Endothelial cell of umbilical vein (primary cell): ENCODE measurements at regions not wholly inside any gene's neighbourhood (a gene's known extent, or its start where the extent isn't known, plus 50 kb on each side); places are given as distances from the start of the nearest gene placed in this dataset.

Source experiments
- BruUV-seq: library from RNA; stranded (reverse); fragments of 400-500 nt; replicated peaks from 2 replicates; lab custom pipeline; 2021; lab: Mats Ljungman, UMichigan
- CTCF ChIA-PET: fragments of 300-600, 350-600 bp; sonication (Branson Sonifier 250); formaldehyde crosslinking; loops from one replicate; lab custom pipeline; 2021; ENCODE audit warnings: antibody characterized with exemption, inconsistent platforms; lab: Charles Lee
- POLR2A ChIA-PET: fragments of 300-600, 350-600 bp; sonication (Branson Sonifier 250); formaldehyde crosslinking; loops from one replicate; lab custom pipeline; 2021; ENCODE audit warnings: antibody characterized with exemption, inconsistent platforms; lab: Charles Lee
- DNase-seq: peaks from one replicate; pipeline ENCODE4 v3.0.0-alpha.2; 2011; ENCODE audit warnings: low read depth, low spot score
- FAIRE-seq: peaks from 2 replicates; lab custom pipeline; 2011; peaks lifted over from hg19 to GRCh38; lab: Jason Lieb, UNC
- H2AFZ ChIP-seq: 2 replicates; pipeline ENCODE4 v1.6.0; 2012; ENCODE audit warnings: low read depth, low read length, control low read depth, inconsistent platforms
- H3K27ac ChIP-seq: 2 replicates; pipeline ENCODE4 v1.5.1; 2011; ENCODE audit warnings: low read depth, mild to moderate bottlenecking, control low read depth, low read length, moderate library complexity; ENCODE audit not compliant: insufficient read depth
- H3K27me3 ChIP-seq, 2 experiments: 2 replicates each; pipeline versions ENCODE4 v1.6.0 to v1.6.1; 2011; ENCODE audit warnings: low read length in 2 of 2, mixed read lengths in 1 of 2; ENCODE audit not compliant: control insufficient read depth in 2 of 2, insufficient read depth in 2 of 2
- H3K36me3 ChIP-seq, 2 experiments: 2 replicates in 1 of 2; 3 replicates in 1 of 2; pipeline ENCODE4 v1.5.1; 2011; ENCODE audit warnings: low read length in 2 of 2, mild to moderate bottlenecking in 1 of 2, moderate library complexity in 1 of 2; ENCODE audit not compliant: control insufficient read depth in 2 of 2, insufficient read depth in 2 of 2; ENCODE audit errors: extremely low read depth in 1 of 2
- H3K4me1 ChIP-seq: 3 replicates; pipeline ENCODE4 v1.5.1; 2011; ENCODE audit warnings: mild to moderate bottlenecking, low read length; ENCODE audit not compliant: control insufficient read depth, insufficient read depth; ENCODE audit errors: extremely low read depth
- H3K4me2 ChIP-seq: 2 replicates; pipeline ENCODE4 v1.6.1; 2011; ENCODE audit warnings: low read length, control low read depth, mixed read lengths; ENCODE audit not compliant: insufficient read depth
- H3K4me3 ChIP-seq, 3 experiments: fragments of 200-600 bp in 1 of 3; sonication (generic), shearing (Covaris generic) in 1 of 3; replicated peaks in 1 of 3; 2 replicates each; pipeline ENCODE4 v1.5.1; 2011 to 2016; ENCODE audit warnings: control low read depth in 3 of 3, low read length in 3 of 3, mild to moderate bottlenecking in 2 of 3, inconsistent platforms in 1 of 3, low read depth in 1 of 3, moderate library complexity in 1 of 3; ENCODE audit not compliant: insufficient read depth in 1 of 3
- H3K79me2 ChIP-seq: 2 replicates; pipeline ENCODE4 v1.6.0; 2012; ENCODE audit warnings: low read length, inconsistent platforms; ENCODE audit not compliant: control insufficient read depth, insufficient read depth
- H3K9ac ChIP-seq: replicated peaks from 2 replicates; pipeline ENCODE3; 2011; ENCODE audit warnings: low read length, control low read depth; ENCODE audit not compliant: insufficient read depth; ENCODE audit errors: extremely low read depth
- H3K9me1 ChIP-seq: replicated peaks from 3 replicates; pipeline ENCODE4 v1.6.0; 2011; ENCODE audit warnings: mild to moderate bottlenecking, low read length; ENCODE audit not compliant: control insufficient read depth, insufficient read depth; ENCODE audit errors: extremely low read depth
- H3K9me3 ChIP-seq: replicated peaks from 2 replicates; pipeline ENCODE4 v1.5.1; 2012; ENCODE audit warnings: low read length, inconsistent platforms; ENCODE audit not compliant: control insufficient read depth, insufficient read depth
- H4K20me1 ChIP-seq: replicated peaks from 2 replicates; pipeline ENCODE3; 2011; ENCODE audit warnings: mild to moderate bottlenecking, low read length; ENCODE audit not compliant: control insufficient read depth, insufficient read depth; ENCODE audit errors: extremely low read depth
- EZH2 ChIP-seq: IDR thresholded peaks from 2 replicates; pipeline ENCODE4 v1.6.1; 2012; ENCODE audit warnings: borderline replicate concordance, low read depth, mild to moderate bottlenecking, moderate library complexity, low read length, inconsistent platforms; ENCODE audit not compliant: severe bottlenecking
- FOS ChIP-seq: IDR thresholded peaks from 2 replicates; pipeline ENCODE4 v1.6.1; 2011; ENCODE audit warnings: mild to moderate bottlenecking, low read length, moderate library complexity, borderline replicate concordance; ENCODE audit not compliant: insufficient read depth
- GATA2 ChIP-seq: IDR thresholded peaks from 2 replicates; pipeline ENCODE4 v1.7.0; 2011; ENCODE audit warnings: low read depth, mild to moderate bottlenecking, moderate library complexity, mixed read lengths, low read length; ENCODE audit not compliant: insufficient read length, insufficient read depth
- JUN ChIP-seq: IDR thresholded peaks from 2 replicates; pipeline ENCODE4 v1.6.1; 2011; ENCODE audit warnings: borderline replicate concordance, low read depth; ENCODE audit not compliant: insufficient read length, insufficient read depth
- MYC ChIP-seq: IDR thresholded peaks from one replicate; pipeline ENCODE4 v1.6.1; 2011; ENCODE audit warnings: mild to moderate bottlenecking, low read depth, low read length
- POLR2A ChIP-seq: IDR thresholded peaks from 2 replicates; pipeline ENCODE4 v1.6.1; 2012; ENCODE audit warnings: low read depth, mild to moderate bottlenecking, control low read depth, low read length
- POLR2AphosphoS5 ChIP-seq: IDR thresholded peaks from 2 replicates; pipeline ENCODE4 v1.6.1; 2012; ENCODE audit warnings: low read depth, mild to moderate bottlenecking, control low read depth, low read length, moderate library complexity; ENCODE audit not compliant: insufficient read depth
- dilution Hi-C: fragments of 300-500 bp; cut with MboI; formaldehyde crosslinking; loops from one replicate; pipeline ENCODE4 v1.15.0; 2019; ENCODE audit warnings: low sequenced_read_pairs; ENCODE audit not compliant: extremely low pct_ligation_motif_present
- intact Hi-C: fragments of 100-400 bp; cut with micrococcal nuclease; formaldehyde crosslinking; loops from one replicate; pipeline ENCODE4 v1.10.0; 2022
- TF ChIP-seq, protein P1 (sequence below), 2 donors: IDR thresholded peaks; 1 replicate in 1 of 2; 2 replicates in 1 of 2; pipeline ENCODE4 v1.5.1; 2011; ENCODE audit warnings: low read length in 2 of 2, mild to moderate bottlenecking in 2 of 2, moderate library complexity in 2 of 2, control low read depth in 1 of 2, inconsistent platforms in 1 of 2, low read depth in 1 of 2; ENCODE audit not compliant: insufficient read depth in 1 of 2; ENCODE audit errors: extremely low read depth in 1 of 2
- TF ChIP-seq, protein P2 (sequence below): IDR thresholded peaks from 2 replicates; pipeline ENCODE4 v1.6.1; 2011; ENCODE audit not compliant: insufficient read depth, insufficient read length

DNA sequence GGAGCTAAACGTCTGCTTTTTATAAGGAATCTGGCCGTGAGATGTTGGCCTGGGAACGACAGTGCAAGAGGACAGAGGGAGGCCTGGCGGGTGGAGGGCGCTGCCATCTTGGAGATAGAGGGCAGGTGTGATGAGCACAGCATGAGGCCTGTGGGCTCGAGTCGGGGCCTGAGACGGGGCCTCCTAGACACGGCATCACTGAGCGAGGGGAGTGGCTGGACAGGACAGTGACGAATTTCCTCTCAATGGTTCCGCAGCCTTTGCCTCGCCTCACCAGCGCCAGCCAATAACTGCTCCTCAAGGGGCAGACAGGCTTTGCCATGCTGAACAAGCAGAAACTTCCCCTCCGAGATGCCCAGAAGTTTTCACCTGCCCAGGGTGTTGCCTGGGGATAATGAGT lies 376.7 kb downstream of the THBS2 start:
- Histone ChIP-seq H3K4me2 (no peak overlapping the region), H4K20me1 (no peaks in the 10 kb centered on the region), H3K27ac (no peak overlapping the region), H3K4me3 (no peak overlapping the region), H3K79me2 (no peaks in the 10 kb centered on the region), H2AFZ (no peak overlapping the region), H3K9me1 (no peaks in the 10 kb centered on the region), H3K27me3 (no peaks in the 10 kb centered on the region), H3K36me3 (no peaks in the 10 kb centered on the region), H3K9me3 (no peaks in the 10 kb centered on the region), H3K4me1 (no peaks in the 10 kb centered on the region), H3K9ac (no peak overlapping the region)
- no peak for DNase-seq
- no TSS peak for BruUV-seq
- TF ChIP-seq, protein P1, sequence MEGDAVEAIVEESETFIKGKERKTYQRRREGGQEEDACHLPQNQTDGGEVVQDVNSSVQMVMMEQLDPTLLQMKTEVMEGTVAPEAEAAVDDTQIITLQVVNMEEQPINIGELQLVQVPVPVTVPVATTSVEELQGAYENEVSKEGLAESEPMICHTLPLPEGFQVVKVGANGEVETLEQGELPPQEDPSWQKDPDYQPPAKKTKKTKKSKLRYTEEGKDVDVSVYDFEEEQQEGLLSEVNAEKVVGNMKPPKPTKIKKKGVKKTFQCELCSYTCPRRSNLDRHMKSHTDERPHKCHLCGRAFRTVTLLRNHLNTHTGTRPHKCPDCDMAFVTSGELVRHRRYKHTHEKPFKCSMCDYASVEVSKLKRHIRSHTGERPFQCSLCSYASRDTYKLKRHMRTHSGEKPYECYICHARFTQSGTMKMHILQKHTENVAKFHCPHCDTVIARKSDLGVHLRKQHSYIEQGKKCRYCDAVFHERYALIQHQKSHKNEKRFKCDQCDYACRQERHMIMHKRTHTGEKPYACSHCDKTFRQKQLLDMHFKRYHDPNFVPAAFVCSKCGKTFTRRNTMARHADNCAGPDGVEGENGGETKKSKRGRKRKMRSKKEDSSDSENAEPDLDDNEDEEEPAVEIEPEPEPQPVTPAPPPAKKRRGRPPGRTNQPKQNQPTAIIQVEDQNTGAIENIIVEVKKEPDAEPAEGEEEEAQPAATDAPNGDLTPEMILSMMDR (IDR thresholded peaks at IDR 0.05; ENCODE audit: extremely low read depth in 1 of 2, insufficient read depth in 1 of 2, low read depth in 1 of 2, low read length in 2 of 2) = no peak
- TF ChIP-seq, protein P2, sequence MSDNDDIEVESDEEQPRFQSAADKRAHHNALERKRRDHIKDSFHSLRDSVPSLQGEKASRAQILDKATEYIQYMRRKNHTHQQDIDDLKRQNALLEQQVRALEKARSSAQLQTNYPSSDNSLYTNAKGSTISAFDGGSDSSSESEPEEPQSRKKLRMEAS = no peak
- TF ChIP-seq GATA2 (no peak), FOS (no peak), EZH2 (no peak), POLR2AphosphoS5 (no peak), POLR2A (no peak), JUN (no peak), MYC (no peak)
- CTCF ChIA-PET = no interaction called here
- POLR2A ChIA-PET = no interaction called here
- intact Hi-C loops (no loop called here), dilution Hi-C loops (no loop called here)
- no peak for FAIRE-seq
